Astrocyte (in vitro differentiated cells and primary cell): ENCODE measurements at regions not wholly inside any gene's neighbourhood (a gene's known extent, or its start where the extent isn't known, plus 50 kb on each side); places are given as distances from the start of the nearest gene placed in this dataset.

Source experiments
- DNase-seq: peaks from one replicate; pipeline ENCODE4 v3.0.0-alpha.2; 2010; ENCODE audit warnings: low read depth
- FAIRE-seq: peaks from 2 replicates; lab custom pipeline; 2011; peaks lifted over from hg19 to GRCh38; lab: Jason Lieb, UNC
- H2AFZ ChIP-seq: 2 replicates; pipeline ENCODE4 v1.6.0; 2012; ENCODE audit warnings: low read depth, low read length, inconsistent platforms
- H3K27ac ChIP-seq: 2 replicates; pipeline ENCODE4 v1.5.1; 2011; ENCODE audit warnings: low read depth, low read length, inconsistent platforms
- H3K27me3 ChIP-seq: 2 replicates; pipeline ENCODE4 v1.6.0; 2011; ENCODE audit warnings: low read length, inconsistent platforms; ENCODE audit not compliant: insufficient read depth
- H3K36me3 ChIP-seq: 2 replicates; pipeline ENCODE4 v1.5.1; 2011; ENCODE audit warnings: low read length, inconsistent platforms; ENCODE audit not compliant: insufficient read depth
- H3K4me1 ChIP-seq: 2 replicates; pipeline ENCODE4 v1.5.1; 2011; ENCODE audit warnings: low read length, inconsistent platforms; ENCODE audit not compliant: insufficient read depth
- H3K4me2 ChIP-seq: 2 replicates; pipeline ENCODE4 v1.6.0; 2012; ENCODE audit warnings: low read length, inconsistent platforms
- H3K4me3 ChIP-seq: 2 replicates; pipeline ENCODE4 v1.5.1; 2011; ENCODE audit warnings: low read depth, mild to moderate bottlenecking, low read length, inconsistent platforms; ENCODE audit not compliant: insufficient read depth
- H3K79me2 ChIP-seq: 2 replicates; pipeline ENCODE4 v1.6.0; 2012; ENCODE audit warnings: mild to moderate bottlenecking, low read length, inconsistent platforms; ENCODE audit not compliant: insufficient read depth
- H3K9ac ChIP-seq: 2 replicates; pipeline ENCODE4 v1.6.0; 2012; ENCODE audit warnings: mild to moderate bottlenecking, low read length, inconsistent platforms
- H3K9me3 ChIP-seq: 2 replicates; pipeline ENCODE4 v1.5.1; 2012; ENCODE audit warnings: low read depth, mild to moderate bottlenecking, low read length, inconsistent platforms; ENCODE audit not compliant: insufficient read depth
- H4K20me1 ChIP-seq: 2 replicates; pipeline ENCODE4 v1.6.0; 2012; ENCODE audit warnings: low read length, inconsistent platforms; ENCODE audit not compliant: insufficient read depth
- H3K27ac Mint-ChIP-seq: one replicate; pipeline ENCODE4 v1.8.0; 2021; ENCODE audit warnings: mild to moderate bottlenecking, mixed read lengths; ENCODE audit not compliant: unreplicated experiment
- H3K27me3 Mint-ChIP-seq: one replicate; pipeline ENCODE4 v1.8.0; 2021; ENCODE audit warnings: low read depth, mixed read lengths; ENCODE audit not compliant: unreplicated experiment
- H3K36me3 Mint-ChIP-seq: one replicate; pipeline ENCODE4 v1.8.0; 2021; ENCODE audit warnings: low read depth, mixed read lengths; ENCODE audit not compliant: unreplicated experiment
- H3K4me1 Mint-ChIP-seq: one replicate; pipeline ENCODE4 v1.8.0; 2021; ENCODE audit warnings: low read depth, mixed read lengths; ENCODE audit not compliant: unreplicated experiment
- H3K4me3 Mint-ChIP-seq: one replicate; pipeline ENCODE4 v1.8.0; 2021; ENCODE audit warnings: mild to moderate bottlenecking, moderate library complexity, mixed read lengths; ENCODE audit not compliant: unreplicated experiment
- H3K9me3 Mint-ChIP-seq: one replicate; pipeline ENCODE4 v1.8.0; 2021; ENCODE audit warnings: mild to moderate bottlenecking, mixed read lengths; ENCODE audit not compliant: unreplicated experiment
- CTCF ChIP-seq: IDR thresholded peaks from 2 replicates; pipeline ENCODE4 v1.5.1; 2011; ENCODE audit warnings: low read depth, mild to moderate bottlenecking, inconsistent platforms, low read length, moderate library complexity; ENCODE audit not compliant: insufficient read depth
- EZH2 ChIP-seq: IDR thresholded peaks from 2 replicates; pipeline ENCODE4 v1.6.1; 2012; ENCODE audit warnings: mild to moderate bottlenecking, low read length, inconsistent platforms; ENCODE audit not compliant: insufficient read depth

- no peak overlapping the region for H3K4me3 Mint-ChIP-seq
- H3K27me3 Mint-ChIP-seq: no peaks in the 10 kb centered on the region
- peaks cover 16% of the 10 kb centered on the region for H3K4me1 Mint-ChIP-seq
- Histone ChIP-seq H3K27ac (peak overlapping the region; percentile 54), H4K20me1 (no peaks in the 10 kb centered on the region), H3K4me2 (peak overlapping the region; percentile 57), H3K36me3 (no peaks in the 10 kb centered on the region), H3K9me3 (no peaks in the 10 kb centered on the region), H3K4me3 (no peak overlapping the region), H3K79me2 (no peaks in the 10 kb centered on the region), H3K4me1 (peaks cover 18% of the 10 kb centered on the region), H3K27me3 (no peaks in the 10 kb centered on the region), H3K9ac (peak overlapping the region; percentile 2), H2AFZ (peak overlapping the region; percentile 2)
- peak overlapping the region; percentile 76 for H3K27ac Mint-ChIP-seq
- H3K36me3 Mint-ChIP-seq: peaks cover 4% of the 10 kb centered on the region
- FAIRE-seq (peak; percentile 39), DNase-seq (peak; percentile 98)
- no peak for TF ChIP-seq EZH2
- TF ChIP-seq CTCF: no peak
- no peaks in the 10 kb centered on the region for H3K9me3 Mint-ChIP-seq
These were observed 107.3 kb downstream of the UCHL5 start for GRCh38 chr1:192951691-192952460.

- Histone ChIP-seq H3K9ac (no peak overlapping the region), H3K27ac (peak overlapping the region; percentile 54), H3K79me2 (no peaks in the 10 kb centered on the region), H3K9me3 (no peaks in the 10 kb centered on the region), H2AFZ (peak overlapping the region; percentile 19), H3K4me3 (no peak overlapping the region), H3K4me1 (peaks cover 18% of the 10 kb centered on the region), H4K20me1 (no peaks in the 10 kb centered on the region), H3K27me3 (no peaks in the 10 kb centered on the region), H3K4me2 (peak overlapping the region; percentile 57), H3K36me3 (no peaks in the 10 kb centered on the region)
- Mint-ChIP-seq H3K36me3 (peaks cover 8% of the 10 kb centered on the region), H3K27ac (peak overlapping the region; percentile 76), H3K4me1 (peaks cover 16% of the 10 kb centered on the region), H3K4me3 (no peak overlapping the region), H3K27me3 (no peaks in the 10 kb centered on the region), H3K9me3 (no peaks in the 10 kb centered on the region)
- no peak for FAIRE-seq
- TF ChIP-seq EZH2 (no peak), CTCF (no peak)
- peak; percentile 74 for DNase-seq
These were observed 106.5 kb downstream of the UCHL5 start for GRCh38 chr1:192952646-192953045.

GRCh38 chr1:192954705-192955265 lies 104.4 kb downstream of the UCHL5 start:
- Mint-ChIP-seq H3K4me1 (peaks cover 16% of the 10 kb centered on the region), H3K27me3 (no peaks in the 10 kb centered on the region), H3K4me3 (no peak overlapping the region), H3K9me3 (no peaks in the 10 kb centered on the region), H3K36me3 (peaks cover 8% of the 10 kb centered on the region), H3K27ac (peak overlapping the region; percentile 26)
- Histone ChIP-seq H3K4me3 (no peak overlapping the region), H2AFZ (no peak overlapping the region), H3K27me3 (no peaks in the 10 kb centered on the region), H3K4me1 (peaks cover 18% of the 10 kb centered on the region), H3K36me3 (no peaks in the 10 kb centered on the region), H3K9ac (no peak overlapping the region), H3K4me2 (no peak overlapping the region), H3K27ac (no peak overlapping the region), H3K79me2 (no peaks in the 10 kb centered on the region), H3K9me3 (no peaks in the 10 kb centered on the region), H4K20me1 (no peaks in the 10 kb centered on the region)
- DNase-seq: no peak
- no peak for TF ChIP-seq CTCF
- no peak for TF ChIP-seq EZH2
- no peak for FAIRE-seq
